HG03280 (cell line): ENCODE measurements at regions not wholly inside any gene's neighbourhood (a gene's known extent, or its start where the extent isn't known, plus 50 kb on each side); places are given as distances from the start of the nearest gene placed in this dataset.
A peak's percentile ranks its signal among the peaks of the same experiment; 100 is the strongest.

ENCODE experiments used
- ATAC-seq: cut with Tn5 transposase; IDR thresholded peaks from one replicate; pipeline ENCODE4 v1.9.1; 2021; ENCODE audit warnings: mild to moderate bottlenecking, moderate library complexity; ENCODE audit not compliant: unreplicated experiment

- no peak for ATAC-seq
Measured at GRCh38 chr2:165033402-165033801, 78.1 kb upstream of the SLC38A11 start.

- no peak for ATAC-seq
Measured at GRCh38 chr2:165032559-165032958, 77.2 kb upstream of the SLC38A11 start.

GRCh38 chr2:165024199-165024598 is 68.9 kb upstream of the SLC38A11 start:
- ATAC-seq: no peak

- no peak for ATAC-seq
Measured at GRCh38 chr2:165022781-165023180, 67.5 kb upstream of the SLC38A11 start.

GRCh38 chr2:165017966-165018596 is 62.8 kb upstream of the SLC38A11 start:
- no peak for ATAC-seq

GRCh38 chr2:165016772-165017411 is 61.6 kb upstream of the SLC38A11 start:
- ATAC-seq: peak; percentile 78

- peak; percentile 64 for ATAC-seq
Measured at GRCh38 chr2:165015052-165015642, 59.8 kb upstream of the SLC38A11 start.

GRCh38 chr2:165013944-165014619 is 58.8 kb upstream of the SLC38A11 start:
- ATAC-seq: no peak

- ATAC-seq: no peak
Measured at GRCh38 chr2:165011199-165011598, 55.9 kb upstream of the SLC38A11 start.

GRCh38 chr2:165010556-165010955 is 55.2 kb upstream of the SLC38A11 start:
- no peak for ATAC-seq

- ATAC-seq: no peak
Measured at GRCh38 chr2:165009466-165009865, 54.1 kb upstream of the SLC38A11 start.

GRCh38 chr2:165008730-165009315 is 53.5 kb upstream of the SLC38A11 start:
- no peak for ATAC-seq

GRCh38 chr2:165007161-165007744 is 51.9 kb upstream of the SLC38A11 start:
- ATAC-seq: no peak
